Activated CD8-positive, alpha-beta memory T cell treated with anti-CD3 and anti-CD28 coated beads for 24 hours (primary cell): ENCODE measurements at regions not wholly inside any gene's neighbourhood (a gene's known extent, or its start where the extent isn't known, plus 50 kb on each side); places are given as distances from the start of the nearest gene placed in this dataset.

ENCODE experiments used
- DNase-seq: peaks from one replicate; pipeline ENCODE4 v3.0.0-alpha.2; 2020

- DNase-seq = no peak
Measured at GRCh38 chr6:181049-181654, 111.1 kb upstream of the DUSP22 start.

DNA sequence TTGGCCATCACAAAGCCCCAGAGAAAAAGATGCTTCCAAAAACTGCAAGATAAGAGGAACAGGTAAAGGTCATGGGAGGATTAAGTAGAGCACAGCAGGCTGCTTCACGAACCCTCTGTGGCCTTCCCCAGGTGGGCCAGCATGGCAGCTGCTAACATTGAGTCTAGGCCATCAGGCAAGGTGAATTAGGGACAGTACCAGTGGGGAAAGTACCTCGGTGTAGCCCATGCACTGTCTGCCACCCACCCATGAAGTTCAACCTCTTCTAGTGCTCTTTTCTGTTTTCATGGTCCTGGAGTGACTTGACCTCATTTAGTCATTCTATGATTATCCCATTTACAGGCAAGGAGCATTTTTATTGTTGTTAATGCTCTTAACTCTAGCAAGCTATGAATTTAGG lies 108.6 kb upstream of the DUSP22 start:
- no peak for DNase-seq

GRCh38 chr6:184161-184700 lies 108.1 kb upstream of the DUSP22 start:
- no peak for DNase-seq

GRCh38 chr6:186340-186965 lies 105.8 kb upstream of the DUSP22 start:
- peak; percentile 56 for DNase-seq

DNA sequence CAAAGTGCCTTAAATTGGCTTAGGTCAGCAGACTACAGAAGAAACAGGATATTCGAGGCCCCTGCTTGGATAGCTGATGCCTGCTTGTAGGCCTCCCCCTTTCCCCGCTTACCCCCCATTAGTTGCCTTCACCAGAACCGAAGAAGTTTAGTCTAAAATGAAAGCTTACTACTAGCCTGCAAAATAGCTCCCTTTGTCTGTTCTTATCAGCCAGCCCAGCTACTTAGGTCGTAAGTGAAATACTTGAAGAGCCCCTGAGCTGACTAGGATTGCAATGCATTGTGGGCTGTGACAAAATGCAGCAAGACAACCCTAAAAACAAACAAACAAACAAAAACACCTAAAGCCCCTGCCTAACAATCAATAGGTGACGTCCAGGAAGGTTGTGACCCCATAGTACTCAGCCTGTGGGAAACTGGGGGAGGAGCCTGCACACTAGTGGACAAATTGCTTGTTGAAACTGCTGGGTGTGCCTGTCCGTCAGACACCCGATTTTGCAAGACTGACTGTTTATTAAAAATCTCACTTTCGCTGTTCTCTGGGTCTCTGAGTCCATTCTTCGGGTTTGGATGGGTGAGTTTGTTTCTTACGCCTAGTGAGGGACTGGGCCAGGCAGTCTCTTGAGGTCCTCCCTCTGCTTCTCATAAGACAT lies 105.0 kb upstream of the DUSP22 start:
- peak; percentile 50 for DNase-seq

DNA sequence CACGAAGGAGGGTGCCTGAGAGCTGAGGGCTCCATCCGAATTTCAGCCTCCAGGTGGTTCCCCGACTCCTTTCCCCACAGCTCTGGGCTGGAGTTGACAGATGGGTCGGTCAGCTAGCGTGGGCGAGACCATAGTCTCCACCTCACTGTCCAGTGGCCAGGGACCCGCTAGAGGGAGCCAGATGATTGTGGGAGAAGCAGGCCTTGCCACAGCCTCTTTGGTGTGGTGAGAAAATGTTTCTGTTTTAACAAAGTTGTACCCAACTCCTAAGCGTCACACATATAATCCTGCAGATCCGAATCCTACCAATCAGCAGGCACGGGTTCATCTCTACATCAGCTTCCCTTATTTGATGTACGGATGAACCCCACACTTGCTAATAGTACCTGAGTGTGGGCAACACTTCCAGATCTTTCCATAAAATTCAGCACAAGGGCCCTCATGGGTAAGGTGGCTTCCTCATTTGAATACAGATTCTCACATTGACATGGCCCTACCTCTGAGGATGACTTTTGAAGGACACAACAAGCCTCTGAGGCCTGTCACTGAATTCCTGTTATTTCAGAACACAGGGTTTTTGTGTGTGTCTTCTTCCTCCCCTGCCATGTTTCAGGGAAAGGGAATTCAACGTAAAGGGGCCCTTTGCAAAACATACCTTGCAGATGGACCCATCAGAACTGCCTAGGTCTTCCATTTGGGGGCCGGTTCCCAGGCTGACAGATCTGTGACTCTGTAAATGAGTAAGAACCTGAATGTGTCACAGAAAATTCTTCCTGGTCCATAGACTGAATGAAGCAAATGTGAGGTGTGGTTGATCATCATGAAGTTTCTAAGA lies 103.2 kb upstream of the DUSP22 start:
- DNase-seq = peak; percentile 91

- DNase-seq = peak; percentile 64
Measured at GRCh38 chr6:189676-190075, 102.6 kb upstream of the DUSP22 start.

- peak; percentile 59 for DNase-seq
Measured at GRCh38 chr6:190596-191395, 101.5 kb upstream of the DUSP22 start.

- DNase-seq = peak; percentile 56
Measured at GRCh38 chr6:191487-192312, 100.6 kb upstream of the DUSP22 start.

DNA sequence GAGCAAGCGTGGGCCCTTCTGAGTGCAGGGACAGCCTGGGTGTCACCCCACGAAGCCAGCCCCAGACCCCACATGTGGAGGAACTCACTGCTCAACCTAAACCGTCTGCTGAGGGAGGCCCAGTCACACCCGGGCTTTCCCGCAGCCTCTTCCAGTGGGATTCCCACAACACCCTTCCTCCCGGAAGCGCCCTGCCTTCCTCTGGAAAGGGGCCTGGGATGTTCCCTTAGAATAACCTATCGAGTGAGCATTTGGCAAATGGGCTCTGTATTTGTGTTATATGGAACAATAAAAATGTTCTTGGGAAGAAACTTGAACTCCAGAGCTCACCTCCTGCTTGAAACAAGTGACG lies 100.0 kb upstream of the DUSP22 start:
- no peak for DNase-seq

- no peak for DNase-seq
Measured at GRCh38 chr6:193180-193579, 99.1 kb upstream of the DUSP22 start.

DNA sequence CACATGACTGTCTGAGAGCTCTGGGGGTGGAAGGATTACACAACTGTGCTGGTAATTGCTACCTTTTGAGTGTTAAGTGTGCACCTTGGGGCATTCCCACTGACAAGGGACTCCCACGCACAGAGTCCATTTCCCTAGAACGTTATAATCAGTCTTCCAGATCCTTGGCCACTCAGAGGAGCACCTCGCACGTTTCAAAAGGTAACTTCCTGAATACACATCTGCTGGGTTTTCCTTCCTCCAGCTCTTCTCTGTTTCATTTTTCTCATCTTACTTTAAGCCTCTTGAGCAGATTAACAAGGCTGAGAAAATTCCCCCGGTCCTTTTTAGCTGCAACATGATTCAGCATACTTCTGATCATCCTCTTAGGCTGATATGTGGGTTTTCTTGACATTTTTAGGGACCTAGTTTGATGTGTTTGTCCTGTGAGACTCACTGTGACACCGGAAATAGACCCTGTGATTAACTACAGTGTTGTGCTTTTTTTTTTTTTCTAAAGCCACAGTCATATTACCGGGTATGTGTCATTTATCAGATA lies 98.4 kb upstream of the DUSP22 start:
- peak; percentile 78 for DNase-seq

DNA sequence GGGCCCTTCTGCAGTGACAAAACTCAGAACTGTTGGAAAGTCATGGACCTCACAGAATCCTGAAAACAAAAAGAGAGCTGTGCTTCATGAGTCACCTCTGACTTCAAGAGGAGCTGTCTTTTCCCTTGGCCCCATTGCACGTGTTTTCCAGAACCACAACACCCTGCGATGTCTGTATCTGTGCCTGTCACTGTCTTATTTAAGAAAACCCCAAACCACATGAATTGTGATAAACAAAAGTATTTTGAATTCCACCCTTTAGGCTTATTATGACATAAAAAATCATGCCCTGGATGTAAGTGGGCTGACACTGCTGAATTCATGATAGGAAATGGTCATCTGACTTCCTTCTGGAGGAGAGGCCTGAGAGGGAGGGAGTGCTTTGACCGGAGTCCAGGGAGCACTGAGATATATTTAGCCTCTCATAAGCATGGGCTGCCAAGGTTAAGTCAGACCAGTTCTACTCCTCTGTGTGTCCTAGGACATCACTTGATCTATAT lies 96.4 kb upstream of the DUSP22 start:
- no peak for DNase-seq

GRCh38 chr6:196543-196942 lies 95.7 kb upstream of the DUSP22 start:
- DNase-seq = no peak

GRCh38 chr6:203661-204060 lies 88.6 kb upstream of the DUSP22 start:
- DNase-seq = no peak

- DNase-seq = no peak
Measured at GRCh38 chr6:206264-206663, 86.0 kb upstream of the DUSP22 start.

- no peak for DNase-seq
Measured at GRCh38 chr6:208364-208763, 83.9 kb upstream of the DUSP22 start.

- DNase-seq = no peak
Measured at GRCh38 chr6:208938-209337, 83.3 kb upstream of the DUSP22 start.

DNA sequence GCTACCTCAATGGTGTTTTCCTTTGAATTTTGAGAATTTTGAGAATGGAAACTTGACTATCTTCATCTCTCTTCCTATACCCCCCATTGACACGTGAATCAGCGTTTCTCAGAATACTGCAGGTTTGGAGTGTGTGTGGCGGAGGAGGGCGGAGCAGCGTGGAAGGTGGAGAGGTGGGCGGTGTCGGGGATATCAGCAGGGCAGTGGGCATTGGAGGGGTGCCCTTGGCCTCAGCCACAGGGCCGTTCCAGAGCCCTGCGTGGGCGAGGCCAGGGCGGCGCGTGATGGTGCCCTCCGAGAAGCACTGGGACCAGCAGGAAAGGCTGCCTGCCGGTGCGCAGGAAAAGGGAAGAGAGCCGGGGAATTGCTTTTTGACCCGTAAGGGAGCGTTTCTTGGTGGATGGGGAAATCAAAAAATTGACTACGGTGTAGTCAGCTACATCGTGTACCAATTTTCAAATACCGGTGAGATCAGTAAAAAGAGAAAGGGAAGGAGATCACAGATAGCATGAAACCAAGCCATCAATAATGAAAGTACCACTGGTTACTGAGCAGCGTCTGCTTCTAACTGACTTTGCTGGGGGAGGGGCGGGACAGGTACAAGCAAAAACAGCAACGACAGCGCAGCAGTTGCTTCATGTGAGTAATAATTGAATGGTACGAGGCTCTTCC lies 82.7 kb upstream of the DUSP22 start:
- DNase-seq = no peak

- DNase-seq = no peak
Measured at GRCh38 chr6:210104-210456, 82.2 kb upstream of the DUSP22 start.
